GM12891 (cell line): ENCODE measurements at regions not wholly inside any gene's neighbourhood (a gene's known extent, or its start where the extent isn't known, plus 50 kb on each side); places are given as distances from the start of the nearest gene placed in this dataset.

Source experiments
- DNase-seq: peaks from one replicate; pipeline ENCODE4 v3.0.0; 2011; ENCODE audit warnings: low spot score; ENCODE audit not compliant: insufficient read length
- FAIRE-seq: peaks from 2 replicates; lab custom pipeline; 2011; peaks lifted over from hg19 to GRCh38; lab: Jason Lieb, UNC
- PAX5 ChIP-seq: IDR thresholded peaks from 2 replicates; pipeline ENCODE4 v1.6.1; 2011; ENCODE audit warnings: low read length, moderate library complexity, mild to moderate bottlenecking; ENCODE audit not compliant: insufficient read depth, severe bottlenecking
- POLR2A ChIP-seq: IDR thresholded peaks from 2 replicates; pipeline ENCODE4 v1.6.1; 2011; ENCODE audit warnings: low read depth, low read length, control low read depth
- POLR2AphosphoS5 ChIP-seq: IDR thresholded peaks from 2 replicates; pipeline ENCODE4 v1.6.1; 2011; ENCODE audit warnings: low read depth, low read length, control low read depth
- POU2F2 ChIP-seq: IDR thresholded peaks from 2 replicates; pipeline ENCODE4 v1.6.1; 2011; ENCODE audit warnings: low read depth, mild to moderate bottlenecking, control low read depth, low read length, moderate library complexity
- SPI1 ChIP-seq: IDR thresholded peaks from 2 replicates; pipeline ENCODE4 v1.6.1; 2011; ENCODE audit warnings: low read depth, low read length, control low read depth
- TAF1 ChIP-seq: IDR thresholded peaks from 2 replicates; pipeline ENCODE4 v1.6.1; 2011; ENCODE audit warnings: low read depth, low read length, control low read depth

DNA sequence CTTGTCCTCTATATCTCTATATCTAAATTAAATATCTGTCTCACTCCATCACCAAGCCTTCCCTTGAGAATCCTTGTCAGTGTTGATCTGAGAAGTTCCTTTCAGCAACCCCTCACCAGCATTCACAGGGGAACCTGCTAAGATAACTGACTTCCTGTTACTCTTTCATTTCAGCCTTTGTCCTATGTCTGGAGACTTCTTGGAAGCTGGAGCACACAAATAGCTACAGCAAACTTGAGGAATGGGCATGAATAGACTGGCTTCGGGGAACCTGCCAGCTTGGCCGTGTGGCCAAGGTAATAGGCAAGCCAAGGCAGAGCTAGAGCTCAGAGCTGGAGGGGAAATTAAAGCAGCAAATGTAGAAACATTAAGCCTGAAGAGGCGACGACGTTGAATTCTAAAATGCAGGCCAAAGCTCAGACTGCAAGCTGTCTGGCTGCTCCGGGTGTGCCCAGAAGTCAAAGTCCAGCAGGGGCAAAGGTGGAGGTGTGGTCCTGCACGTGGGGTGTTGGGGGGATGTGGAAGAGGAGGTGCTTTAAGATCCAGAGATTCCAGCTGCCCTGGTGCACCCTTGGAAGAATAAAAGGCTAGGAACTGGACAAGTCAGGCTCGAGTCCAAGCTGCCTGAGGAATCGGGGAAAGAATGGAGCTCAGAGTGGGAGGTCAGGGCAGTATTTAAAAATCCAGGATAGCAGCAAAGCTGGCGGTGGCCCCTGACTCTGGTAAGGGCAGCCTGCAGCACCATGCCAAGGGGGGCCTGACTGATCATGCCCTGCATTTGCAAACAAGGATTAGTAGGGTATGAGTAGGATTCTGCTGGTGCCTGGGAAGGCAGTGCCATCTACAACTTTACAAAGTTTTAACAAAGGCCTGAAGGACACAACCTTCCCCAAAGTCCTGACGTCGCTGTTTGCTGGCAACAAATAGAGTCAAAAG is 185.0 kb upstream of the SGK1 start:
- DNase-seq (no peak), FAIRE-seq (no peak)
- no peak for TF ChIP-seq PAX5

DNA sequence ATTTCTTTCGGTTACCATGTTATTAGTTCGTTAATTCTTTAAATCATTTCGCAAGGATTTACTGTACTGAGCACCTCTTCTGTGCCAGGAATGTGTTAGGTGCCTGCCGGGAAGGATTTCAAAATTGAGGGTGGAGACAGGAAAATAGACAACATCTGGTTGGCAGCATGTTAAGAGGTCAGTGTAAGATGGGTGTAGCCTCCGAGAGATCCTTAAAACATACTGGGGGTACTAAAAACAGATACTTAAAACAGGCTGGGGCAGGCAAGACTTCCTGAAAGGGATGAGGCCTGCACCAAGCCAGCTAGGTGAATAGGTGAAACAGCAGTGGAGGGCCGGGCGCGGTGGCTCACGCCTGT is 178.0 kb upstream of the SGK1 start:
- FAIRE-seq, result no peak
- no peak for TF ChIP-seq TAF1
- TF ChIP-seq POLR2AphosphoS5, result no peak
- no peak for TF ChIP-seq POLR2A
- no peak for TF ChIP-seq POU2F2
- TF ChIP-seq SPI1, result no peak
- TF ChIP-seq PAX5, result no peak
- no peak for DNase-seq

DNA sequence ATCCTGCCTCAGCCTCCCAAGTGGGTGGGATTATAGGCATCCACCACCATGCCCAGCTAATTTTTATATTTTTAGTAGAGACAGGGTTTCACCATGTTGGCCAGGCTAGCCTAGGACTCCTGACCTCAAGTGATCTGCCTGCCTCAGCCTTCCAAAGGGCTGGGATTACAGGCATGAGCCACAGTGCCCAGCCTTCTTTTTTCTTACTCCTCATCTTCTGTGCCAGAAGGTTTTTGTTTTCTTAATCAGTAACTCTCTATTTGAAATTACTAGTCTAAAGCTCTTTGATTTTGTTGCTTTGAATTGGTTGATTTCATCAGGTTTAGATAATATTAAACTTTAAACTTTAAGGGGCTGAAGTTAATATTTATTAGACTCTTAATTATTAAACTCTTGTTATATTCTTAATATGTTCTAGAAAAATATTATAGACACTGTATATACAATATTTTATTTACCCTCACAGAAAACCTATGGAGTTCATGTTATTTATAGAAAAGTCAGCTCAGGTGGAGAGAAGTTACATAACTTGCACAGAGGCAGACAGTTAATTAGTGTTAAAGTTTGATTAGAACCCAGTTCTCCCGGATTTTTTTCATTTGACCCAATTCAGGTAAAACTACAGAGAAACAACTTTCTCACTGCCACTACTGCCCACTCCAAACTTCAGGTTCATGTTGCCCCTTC is 177.4 kb upstream of the SGK1 start:
- FAIRE-seq (no peak), DNase-seq (no peak)
- TF ChIP-seq PAX5, result no peak
- no peak for TF ChIP-seq SPI1
- TF ChIP-seq TAF1, result no peak
- no peak for TF ChIP-seq POU2F2
- TF ChIP-seq POLR2AphosphoS5, result no peak
- no peak for TF ChIP-seq POLR2A

DNA sequence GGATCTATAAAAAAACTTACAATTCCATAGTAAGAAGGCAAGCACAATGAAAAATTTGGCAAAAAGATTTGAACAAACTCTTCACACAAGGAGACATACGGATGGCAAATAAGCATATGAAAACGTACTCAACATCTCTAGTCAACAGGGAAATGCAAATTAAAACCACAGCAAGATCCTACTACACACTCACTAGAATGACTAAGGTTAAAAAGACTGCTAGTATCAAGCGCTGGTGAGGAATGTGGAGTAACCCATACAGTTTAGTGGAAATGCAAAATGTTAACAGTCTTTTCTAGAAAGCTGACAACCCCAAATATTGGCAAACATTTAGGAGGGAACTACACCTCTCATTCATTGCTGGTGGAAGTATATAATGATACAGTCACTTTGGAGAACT is 175.9 kb upstream of the SGK1 start:
- no peak for DNase-seq
- TF ChIP-seq POLR2AphosphoS5 (no peak), POU2F2 (no peak), POLR2A (no peak), PAX5 (no peak), SPI1 (no peak), TAF1 (no peak)
- FAIRE-seq, result no peak

DNA sequence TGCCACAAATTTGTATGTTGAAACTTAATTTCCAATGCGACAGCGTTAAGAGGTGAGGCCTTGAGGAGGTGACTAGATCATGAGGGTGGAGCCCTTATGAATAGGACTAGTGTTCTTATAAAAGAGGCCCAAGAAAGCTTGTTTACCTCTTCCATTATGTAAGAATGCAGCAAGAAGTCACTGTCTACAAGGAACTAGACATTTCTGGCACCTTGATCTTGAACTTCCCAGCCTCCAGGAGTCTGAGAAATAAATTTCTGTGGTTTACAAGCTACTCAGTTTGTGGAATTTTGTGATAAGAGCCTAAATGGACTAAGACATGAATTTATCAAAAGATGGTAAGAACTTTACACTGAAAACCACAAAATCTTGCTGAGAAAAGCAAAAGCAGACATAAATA is 173.6 kb upstream of the SGK1 start:
- no peak for TF ChIP-seq TAF1
- TF ChIP-seq POU2F2, result no peak
- no peak for TF ChIP-seq SPI1
- TF ChIP-seq POLR2AphosphoS5, result no peak
- TF ChIP-seq PAX5, result no peak
- no peak for TF ChIP-seq POLR2A
- FAIRE-seq, result no peak
- no peak for DNase-seq

DNA sequence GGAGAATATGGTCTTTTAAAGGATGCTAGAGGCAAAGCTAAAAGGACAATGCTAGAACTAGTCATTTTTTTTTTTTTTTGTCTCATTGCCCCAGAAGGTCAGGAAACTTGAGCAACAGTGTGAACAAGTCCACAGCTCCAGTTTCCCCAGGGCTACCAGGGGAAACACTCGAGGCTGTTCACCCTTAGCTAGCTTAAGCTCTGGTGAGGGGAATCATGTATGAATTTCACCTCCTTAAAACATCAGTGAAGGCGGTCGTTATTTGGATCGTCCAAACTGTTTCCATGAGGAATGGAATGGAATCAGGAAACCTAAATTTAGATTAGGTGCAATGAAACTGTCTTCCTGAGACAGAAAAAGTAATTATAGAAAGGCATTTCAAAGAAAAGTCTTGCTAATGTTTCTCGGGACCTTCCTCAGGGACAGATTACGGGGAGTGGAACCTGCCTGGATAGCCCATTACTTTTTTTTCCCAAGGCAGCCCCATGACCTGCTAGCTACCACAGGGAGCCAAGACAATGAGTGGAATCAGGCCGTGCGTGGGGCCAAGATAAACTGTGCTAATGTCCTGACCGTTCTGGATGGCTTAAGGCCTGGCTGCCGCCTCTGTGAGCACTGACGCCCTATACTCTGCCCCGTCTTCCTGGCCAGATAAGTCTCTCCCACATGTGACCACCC is 164.8 kb upstream of the SGK1 start:
- FAIRE-seq (no peak), DNase-seq (no peak)
- TF ChIP-seq PAX5 (no peak), POLR2A (no peak), SPI1 (no peak), POLR2AphosphoS5 (no peak), TAF1 (no peak), POU2F2 (no peak)

DNA sequence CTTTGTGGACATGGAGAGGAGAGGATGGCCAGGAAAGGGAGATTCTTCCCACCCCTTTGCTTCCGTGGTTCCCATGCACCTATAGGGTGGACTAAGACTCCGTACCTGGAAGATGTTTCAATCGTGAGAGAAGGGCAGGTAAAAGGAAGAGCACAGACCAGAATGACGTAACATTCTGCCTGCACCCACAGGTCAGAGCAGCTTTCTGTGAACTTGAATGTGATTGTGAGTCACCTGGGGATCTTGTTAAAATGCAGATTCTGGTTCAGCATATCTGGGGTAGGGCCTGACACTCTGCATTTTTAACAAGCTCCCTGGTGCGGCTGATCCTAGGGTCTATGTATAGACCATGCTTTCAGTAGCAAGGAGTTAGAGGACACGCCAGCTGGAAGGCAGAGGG is 164.1 kb upstream of the SGK1 start:
- no peak for FAIRE-seq
- DNase-seq, result no peak
- no peak for TF ChIP-seq POLR2AphosphoS5
- no peak for TF ChIP-seq POLR2A
- TF ChIP-seq SPI1, result no peak
- TF ChIP-seq POU2F2, result no peak
- no peak for TF ChIP-seq TAF1
- TF ChIP-seq PAX5, result no peak

DNA sequence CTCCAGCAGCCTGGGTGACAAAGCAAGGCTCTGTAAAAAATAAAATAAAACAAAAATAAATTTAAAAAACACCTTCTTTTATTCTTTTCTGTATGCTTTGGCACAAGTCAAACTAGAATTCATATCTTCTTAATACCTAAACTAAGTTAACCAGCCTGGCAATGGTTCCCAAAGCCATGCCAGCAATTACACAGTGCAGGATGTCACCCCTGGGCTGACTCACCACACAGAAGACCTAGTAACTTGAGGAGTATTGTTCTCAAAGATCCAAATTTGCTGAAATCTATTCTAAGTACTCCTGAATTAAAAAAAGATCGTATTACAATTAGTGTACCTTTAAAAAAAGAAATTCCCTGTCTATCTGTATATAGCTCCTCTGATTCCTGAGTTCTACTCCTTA is 162.7 kb upstream of the SGK1 start:
- DNase-seq (no peak), FAIRE-seq (no peak)
- TF ChIP-seq TAF1, result no peak
- TF ChIP-seq POLR2A, result no peak
- TF ChIP-seq SPI1, result no peak
- TF ChIP-seq POLR2AphosphoS5, result no peak
- TF ChIP-seq PAX5, result no peak

DNA sequence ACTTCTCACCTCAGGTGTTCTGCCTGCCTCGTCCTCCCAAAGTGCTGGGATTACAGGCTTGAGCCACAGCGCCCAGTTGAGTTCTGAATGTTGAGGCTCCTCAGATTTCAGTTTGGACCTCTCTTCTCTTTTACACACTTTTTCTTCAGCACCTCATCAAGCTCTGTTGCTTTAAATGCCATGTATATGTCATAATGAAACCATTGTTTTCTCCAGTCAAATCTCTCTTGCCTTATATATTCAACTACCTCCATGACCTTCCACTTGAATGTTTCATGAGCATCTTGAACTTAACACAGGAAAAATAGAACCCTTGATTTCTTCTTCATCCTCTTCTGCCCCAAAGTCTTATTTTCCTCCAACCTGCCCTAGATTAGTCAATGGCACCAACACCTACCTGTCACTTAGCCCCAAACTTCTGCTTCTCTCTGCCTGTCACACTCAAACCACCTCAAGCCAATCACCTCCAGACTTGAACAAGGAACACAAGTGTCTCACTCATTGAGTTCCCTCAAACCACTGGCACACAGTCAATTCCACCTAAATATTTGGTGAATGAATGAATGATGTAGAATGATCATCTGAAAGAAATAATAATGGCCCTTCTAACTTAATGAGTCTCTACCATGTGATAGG is 161.0 kb upstream of the SGK1 start:
- no peak for DNase-seq
- no peak for TF ChIP-seq POLR2AphosphoS5
- no peak for TF ChIP-seq POU2F2
- TF ChIP-seq PAX5, result no peak
- no peak for TF ChIP-seq SPI1
- no peak for TF ChIP-seq POLR2A
- no peak for FAIRE-seq
